Thyroid gland (tissue), 4 donors: ENCODE measurements at regions not wholly inside any gene's neighbourhood (a gene's known extent, or its start where the extent isn't known, plus 50 kb on each side); places are given as distances from the start of the nearest gene placed in this dataset.

Experiments
- POLR2A ChIP-seq, 2 donors: fragments of 450-650 bp; IDR thresholded peaks; one replicate each; pipeline ENCODE4 v1.6.1; 2017; ENCODE audit warnings: antibody characterized with exemption in 2 of 2, mild to moderate bottlenecking in 2 of 2, moderate library complexity in 1 of 2
- TF ChIP-seq, protein P1 (sequence below), 6 experiments: fragments of 200-600 bp in 3 of 6; fragments of 450-650 bp in 3 of 6; sonication (generic) in 3 of 6; IDR thresholded peaks; one replicate each; pipeline ENCODE4 v1.5.1; 2016 to 2019; ENCODE audit warnings: antibody characterized with exemption in 6 of 6, mild to moderate bottlenecking in 2 of 6, inconsistent platforms in 1 of 6, moderate library complexity in 1 of 6

DNA sequence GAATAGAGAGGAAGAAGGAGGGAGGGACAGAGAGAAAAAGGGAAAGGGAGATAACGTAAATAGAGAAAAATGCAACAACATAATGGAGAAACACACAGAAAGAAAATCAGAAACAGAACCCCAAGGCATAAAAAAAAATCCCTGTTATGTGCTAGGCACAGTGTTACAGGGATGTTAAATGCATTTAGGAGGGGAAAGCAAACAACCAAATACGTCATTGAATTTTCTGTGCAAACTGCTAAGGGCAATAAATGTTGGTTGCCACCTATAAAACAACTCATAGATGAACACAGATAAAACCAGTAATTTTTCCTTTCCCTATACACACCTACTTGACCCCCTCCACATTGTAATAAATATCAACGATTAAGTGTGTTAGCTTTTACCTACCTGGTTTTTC is 51.3 kb upstream of the ASTN2 start:
- TF ChIP-seq, protein P1, sequence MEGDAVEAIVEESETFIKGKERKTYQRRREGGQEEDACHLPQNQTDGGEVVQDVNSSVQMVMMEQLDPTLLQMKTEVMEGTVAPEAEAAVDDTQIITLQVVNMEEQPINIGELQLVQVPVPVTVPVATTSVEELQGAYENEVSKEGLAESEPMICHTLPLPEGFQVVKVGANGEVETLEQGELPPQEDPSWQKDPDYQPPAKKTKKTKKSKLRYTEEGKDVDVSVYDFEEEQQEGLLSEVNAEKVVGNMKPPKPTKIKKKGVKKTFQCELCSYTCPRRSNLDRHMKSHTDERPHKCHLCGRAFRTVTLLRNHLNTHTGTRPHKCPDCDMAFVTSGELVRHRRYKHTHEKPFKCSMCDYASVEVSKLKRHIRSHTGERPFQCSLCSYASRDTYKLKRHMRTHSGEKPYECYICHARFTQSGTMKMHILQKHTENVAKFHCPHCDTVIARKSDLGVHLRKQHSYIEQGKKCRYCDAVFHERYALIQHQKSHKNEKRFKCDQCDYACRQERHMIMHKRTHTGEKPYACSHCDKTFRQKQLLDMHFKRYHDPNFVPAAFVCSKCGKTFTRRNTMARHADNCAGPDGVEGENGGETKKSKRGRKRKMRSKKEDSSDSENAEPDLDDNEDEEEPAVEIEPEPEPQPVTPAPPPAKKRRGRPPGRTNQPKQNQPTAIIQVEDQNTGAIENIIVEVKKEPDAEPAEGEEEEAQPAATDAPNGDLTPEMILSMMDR (IDR thresholded peaks at IDR 0.05), result no peak
- TF ChIP-seq POLR2A (IDR thresholded peaks at IDR 0.05), result no peak
